ENCODE measurements at regions not wholly inside any gene's neighbourhood (a gene's known extent, or its start where the extent isn't known, plus 50 kb on each side); places are given as distances from the start of the nearest gene placed in this dataset.

DNA sequence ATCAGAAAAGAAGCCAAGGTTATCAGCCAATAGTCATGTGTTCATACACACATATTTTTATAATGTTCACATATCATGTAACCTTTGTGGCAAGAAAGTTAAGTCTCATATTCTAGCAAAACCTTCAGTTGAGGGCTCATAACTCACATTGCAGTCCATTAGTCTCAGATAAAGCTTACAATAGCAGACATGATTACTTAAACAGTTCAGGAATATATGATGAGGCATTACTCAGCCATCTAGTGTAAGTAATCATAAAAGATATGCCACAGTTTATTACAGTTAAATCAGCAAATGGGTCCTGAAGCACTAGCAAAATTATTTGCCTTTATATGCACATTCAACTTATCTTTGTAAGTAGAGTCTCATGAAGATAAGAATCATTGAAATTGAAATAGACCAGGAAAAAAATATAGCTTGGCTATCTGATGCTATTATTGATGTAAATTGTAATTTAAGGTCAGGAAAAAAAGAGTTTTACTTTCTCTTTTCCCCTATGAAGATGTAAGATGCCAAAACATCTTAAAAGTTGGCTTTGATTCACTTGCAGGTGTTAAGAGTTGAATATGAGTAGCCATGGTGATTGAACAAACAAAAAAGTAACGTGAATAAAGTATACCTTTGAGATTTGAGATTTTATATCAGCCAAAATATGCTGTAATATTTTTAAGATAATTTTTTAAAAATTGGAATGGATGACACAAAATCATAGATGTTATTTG lies 537.0 kb downstream of the SLC6A15 start:
- FAIRE-seq, result no peak

- FAIRE-seq, result no peak
Observed at GRCh38 chr12:84362552-84362897, 550.1 kb downstream of the SLC6A15 start.

GRCh38 chr12:84361651-84362551 lies 550.7 kb downstream of the SLC6A15 start:
- no peak for FAIRE-seq

- FAIRE-seq, result no peak
Observed at GRCh38 chr12:84357314-84357713, 555.3 kb downstream of the SLC6A15 start.

DNA sequence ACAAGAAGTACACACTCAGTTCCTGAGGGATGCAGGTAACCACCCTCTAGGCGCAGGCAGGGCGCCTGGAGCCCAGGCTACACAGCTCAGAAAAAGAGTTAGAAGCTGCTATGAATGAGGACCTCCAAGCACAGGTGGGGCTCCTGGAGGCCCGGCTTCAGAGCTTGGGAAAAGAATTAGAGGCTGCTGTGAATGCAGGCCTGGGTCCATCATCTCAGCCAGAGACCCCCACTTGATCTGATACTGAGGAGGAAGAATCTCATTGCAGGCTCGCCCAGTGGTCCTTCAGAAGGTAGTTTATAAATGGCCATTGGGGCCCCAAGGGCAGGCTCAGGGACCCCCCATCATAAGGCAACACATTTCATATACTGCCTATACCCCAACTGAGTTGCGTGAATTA lies 556.4 kb downstream of the SLC6A15 start:
- no peak for FAIRE-seq

DNA sequence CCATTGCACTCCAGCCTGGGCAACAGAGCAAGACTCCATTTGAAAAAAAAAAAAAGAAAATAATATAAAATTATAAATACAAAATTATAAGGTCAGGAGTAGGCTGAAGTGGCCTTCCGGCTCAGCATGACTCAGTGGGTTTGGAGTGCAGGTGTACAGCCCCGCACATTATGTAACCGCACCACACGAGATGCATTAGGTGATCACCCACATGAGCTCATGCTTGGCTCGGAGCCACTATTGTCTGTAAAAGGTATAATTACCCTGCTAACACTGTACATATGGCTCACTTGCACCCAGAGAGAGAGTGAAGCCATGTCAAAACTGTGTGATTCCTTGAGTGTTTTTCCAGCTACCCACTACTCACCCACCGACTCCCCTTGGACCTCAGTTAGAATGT lies 557.0 kb downstream of the SLC6A15 start:
- no peak for FAIRE-seq

DNA sequence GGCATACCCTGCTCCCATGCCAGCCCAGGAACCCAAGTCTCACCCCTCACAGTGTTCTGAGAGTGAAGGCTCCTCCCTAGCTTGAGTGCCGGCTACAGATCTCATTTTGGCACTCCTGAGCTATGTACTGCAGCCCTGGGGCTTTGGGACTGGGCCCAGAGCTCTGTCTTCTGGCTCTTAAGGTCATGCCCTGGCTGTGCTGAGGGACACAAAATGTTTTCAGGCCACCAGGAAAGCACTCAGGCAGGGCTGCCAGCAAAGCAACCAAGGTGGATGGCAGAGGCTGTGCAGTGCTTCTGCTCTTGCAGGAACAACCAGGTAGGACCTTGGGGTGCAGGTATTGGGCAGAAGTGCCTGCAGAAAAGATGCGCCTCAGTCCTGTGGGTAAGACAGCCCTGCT lies 564.0 kb downstream of the SLC6A15 start:
- no peak for FAIRE-seq

GRCh38 chr12:84341467-84342193 lies 571.0 kb downstream of the SLC6A15 start:
- no peak for FAIRE-seq

DNA sequence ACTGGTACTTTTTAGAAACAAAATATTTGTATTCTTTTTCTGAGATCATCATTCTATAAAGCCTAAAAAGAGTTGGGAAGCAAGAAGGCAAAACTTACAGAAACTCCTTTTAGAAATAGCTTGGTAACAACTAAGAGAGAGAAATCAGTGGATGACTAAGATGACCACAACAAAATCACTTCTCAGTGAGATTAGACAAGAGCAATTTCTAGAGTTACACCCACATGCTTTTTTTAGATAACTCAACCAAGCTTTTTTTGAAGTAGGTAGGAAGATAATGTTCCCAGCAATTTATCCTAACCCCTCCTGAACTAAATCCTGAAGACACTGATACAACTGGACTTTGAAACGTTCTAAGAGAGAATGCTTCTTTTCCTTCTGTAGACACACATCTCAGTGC lies 576.4 kb downstream of the SLC6A15 start:
- no peak for FAIRE-seq

- FAIRE-seq, result no peak
Observed at GRCh38 chr12:84329938-84330337, 582.7 kb downstream of the SLC6A15 start.

DNA sequence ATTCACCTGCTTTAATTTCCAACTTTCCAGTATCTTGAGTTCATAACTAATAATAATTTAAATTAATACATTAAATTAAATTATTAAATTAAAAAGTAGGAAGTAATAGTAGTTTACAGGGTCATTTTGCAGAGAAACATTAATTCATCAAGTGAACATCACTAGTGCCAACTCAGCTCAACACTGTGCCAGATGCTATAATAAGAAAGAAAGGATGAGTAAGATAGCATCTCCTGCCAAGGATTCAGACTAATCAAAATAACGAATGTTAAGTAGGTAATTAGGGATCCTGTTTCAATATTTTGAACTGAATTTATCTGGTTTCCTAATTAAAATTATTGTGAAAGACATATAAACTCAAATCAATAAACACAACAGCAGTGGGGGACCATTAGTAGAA lies 596.7 kb downstream of the SLC6A15 start:
- no peak for FAIRE-seq

DNA sequence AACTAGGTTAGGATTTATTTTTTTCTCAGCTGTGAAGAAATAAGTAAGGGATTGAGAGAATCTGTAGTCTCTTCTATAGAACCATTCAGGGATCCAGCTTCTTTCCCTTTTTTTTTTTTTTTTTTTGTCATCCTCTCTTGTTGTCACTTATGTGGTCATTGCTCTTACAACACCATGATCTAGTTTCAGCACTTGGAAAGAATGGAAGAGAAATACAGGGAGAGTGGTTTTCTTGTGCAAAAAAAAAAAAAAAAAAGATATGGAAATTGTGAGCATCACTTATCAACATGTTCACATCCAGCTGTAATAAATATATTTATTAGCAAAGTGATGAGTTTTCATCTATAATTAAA lies 599.3 kb downstream of the SLC6A15 start:
- FAIRE-seq, result no peak

- no peak for FAIRE-seq
Observed at GRCh38 chr12:84308211-84308610, 604.4 kb downstream of the SLC6A15 start.

- FAIRE-seq, result no peak
Observed at GRCh38 chr12:84305144-84305543, 607.5 kb downstream of the SLC6A15 start.

DNA sequence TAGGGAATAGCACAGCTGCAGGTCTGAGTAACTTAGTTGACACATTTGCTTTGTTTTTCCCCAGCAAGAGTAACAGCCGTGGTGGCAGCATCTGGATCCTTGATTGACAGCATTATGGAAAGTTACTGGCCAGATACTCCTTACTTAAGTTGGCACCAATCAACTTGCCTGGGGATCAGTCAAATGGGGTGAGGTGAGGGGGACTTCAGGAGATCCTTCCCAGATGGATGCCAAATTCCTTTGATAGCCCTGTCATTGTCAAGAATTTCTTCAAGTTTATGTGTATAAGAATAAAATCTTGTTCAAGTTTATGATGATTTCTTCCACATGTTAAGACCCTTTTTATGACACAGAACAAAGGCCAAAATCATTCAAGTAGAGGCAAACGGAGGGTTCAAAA lies 618.4 kb downstream of the SLC6A15 start:
- no peak for FAIRE-seq

GRCh38 chr12:84290168-84290567 lies 622.4 kb downstream of the SLC6A15 start:
- FAIRE-seq, result peak; percentile 61

DNA sequence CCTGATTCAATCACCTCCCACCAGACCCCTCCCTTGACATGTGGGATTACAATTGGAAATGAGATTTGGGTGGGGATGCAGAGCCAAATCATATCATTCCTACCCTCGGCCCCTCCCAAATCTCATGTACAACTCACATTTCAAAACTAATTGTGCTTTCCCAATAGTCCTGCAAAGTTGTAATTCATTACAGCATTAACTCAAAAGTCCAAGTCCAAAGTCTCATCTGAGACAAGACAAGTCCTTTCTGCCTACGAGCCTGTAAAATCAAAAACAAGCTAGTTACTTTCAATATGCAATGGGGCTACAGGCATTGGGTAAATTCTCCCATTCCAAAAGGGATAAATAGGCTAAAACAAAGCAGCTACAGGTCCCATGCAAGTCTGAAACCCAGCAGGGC lies 634.6 kb downstream of the SLC6A15 start:
- FAIRE-seq, result no peak

DNA sequence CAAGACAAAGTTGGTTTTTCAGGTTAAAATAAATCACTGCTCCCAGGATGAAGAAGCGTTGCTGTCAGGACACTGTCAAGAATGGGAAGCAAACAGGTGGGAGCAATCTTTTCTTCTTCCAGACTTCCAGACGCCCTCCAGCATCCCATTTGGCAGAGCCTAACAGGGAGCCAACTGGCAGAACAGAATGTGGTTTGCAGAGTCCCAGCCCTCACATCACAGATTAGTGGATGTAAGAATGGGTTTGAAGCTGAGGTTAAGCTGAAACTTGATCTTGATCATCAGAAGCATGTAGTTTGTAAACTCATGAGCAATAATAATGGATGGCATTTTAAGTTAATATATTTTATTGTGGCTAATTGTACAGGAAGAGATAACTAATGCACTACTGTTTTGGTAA lies 636.4 kb downstream of the SLC6A15 start:
- FAIRE-seq, result no peak

DNA sequence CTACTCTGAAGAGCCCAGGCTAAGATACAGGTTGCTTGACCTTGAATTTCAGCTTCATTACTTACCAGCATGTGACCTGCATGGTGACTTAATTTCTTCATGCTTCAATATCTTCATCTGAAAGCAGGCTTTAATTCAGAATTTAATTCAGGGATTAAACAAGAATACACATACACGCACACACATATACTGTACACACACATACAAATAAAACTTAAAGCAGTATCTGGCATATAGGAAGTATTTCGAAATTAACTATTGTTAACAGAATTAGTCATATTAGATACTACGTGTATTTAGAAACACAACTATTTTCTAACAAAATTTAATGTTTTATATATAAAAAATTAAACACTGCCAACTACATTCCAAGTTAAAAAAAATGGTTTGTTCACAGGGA lies 640.3 kb downstream of the SLC6A15 start:
- FAIRE-seq, result peak; percentile 14

DNA sequence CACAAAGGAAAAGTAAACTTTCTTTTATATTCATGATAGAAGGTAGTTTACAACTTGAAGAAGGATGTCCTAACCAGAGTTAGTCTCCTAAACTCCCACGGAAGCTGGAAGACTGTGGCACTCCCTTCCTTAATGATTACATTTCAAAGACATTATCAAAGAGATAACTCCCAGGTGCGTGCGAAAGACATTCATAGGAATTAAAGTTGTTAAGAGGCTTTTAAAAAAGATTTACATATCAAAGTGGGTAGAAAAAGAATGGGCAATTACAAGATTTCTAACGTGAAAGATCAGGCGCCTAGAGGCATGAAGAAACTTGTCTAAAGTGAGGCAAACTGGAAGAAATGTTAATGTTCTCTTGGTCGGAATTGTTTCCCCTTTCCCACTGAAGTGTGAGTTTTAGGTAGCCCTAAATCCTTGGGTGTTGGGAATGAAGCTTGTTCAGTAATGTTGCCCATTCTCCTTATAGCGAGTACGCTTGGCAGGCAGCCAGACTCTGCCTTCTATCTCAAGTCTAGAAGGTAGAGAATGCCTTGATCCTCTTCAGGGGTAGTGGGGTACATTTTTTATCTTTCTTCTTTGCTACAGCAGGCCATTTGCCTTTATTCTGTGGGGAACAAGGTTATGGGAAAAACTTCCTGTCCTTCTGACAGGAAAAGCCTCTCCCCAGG lies 642.0 kb downstream of the SLC6A15 start:
- no peak for FAIRE-seq

GRCh38 chr12:84247931-84248330 lies 664.7 kb downstream of the SLC6A15 start:
- FAIRE-seq, result no peak

GRCh38 chr12:84243686-84244085 lies 668.9 kb downstream of the SLC6A15 start:
- no peak for FAIRE-seq

- no peak for FAIRE-seq
Observed at GRCh38 chr12:84222841-84223240, 689.8 kb downstream of the SLC6A15 start.

All from colon (tissue), 2 donors.